ENCODE measurements at regions not wholly inside any gene's neighbourhood (a gene's known extent, or its start where the extent isn't known, plus 50 kb on each side); places are given as distances from the start of the nearest gene placed in this dataset.

- Histone ChIP-seq H2AFZ (ENCODE audit: low read length) (no peak overlapping the region), H3K27me3 (ENCODE audit: insufficient read depth, low read length) (no peaks in the 10 kb centered on the region; the same call in 1 of the 2 replicates), H3K9ac (ENCODE audit: low read length) (no peak overlapping the region), H3K4me3 (ENCODE audit: low read depth, low read length, poor library complexity, severe bottlenecking) (no peak overlapping the region), H3K36me3 (ENCODE audit: insufficient read depth, low read length) (no peaks in the 10 kb centered on the region), H3K9me3 (ENCODE audit: low read length) (no peaks in the 10 kb centered on the region), H3K27ac (ENCODE audit: low read depth, low read length, poor library complexity, severe bottlenecking) (no peak overlapping the region), H3K4me2 (ENCODE audit: low read length) (no peak overlapping the region), H3K4me1 (ENCODE audit: insufficient read depth, low read length, severe bottlenecking) (no peaks in the 10 kb centered on the region), H3F3A (ENCODE audit: insufficient read depth, low read length) (no peaks in the 10 kb centered on the region), H4K20me1 (ENCODE audit: insufficient read depth, low read length) (no peaks in the 10 kb centered on the region), H3K9me2 (ENCODE audit: low read depth, low read length) (no peaks in the 10 kb centered on the region), H3K79me2 (ENCODE audit: insufficient read depth, low read length) (no peaks in the 10 kb centered on the region)
- TF ChIP-seq, protein P1, sequence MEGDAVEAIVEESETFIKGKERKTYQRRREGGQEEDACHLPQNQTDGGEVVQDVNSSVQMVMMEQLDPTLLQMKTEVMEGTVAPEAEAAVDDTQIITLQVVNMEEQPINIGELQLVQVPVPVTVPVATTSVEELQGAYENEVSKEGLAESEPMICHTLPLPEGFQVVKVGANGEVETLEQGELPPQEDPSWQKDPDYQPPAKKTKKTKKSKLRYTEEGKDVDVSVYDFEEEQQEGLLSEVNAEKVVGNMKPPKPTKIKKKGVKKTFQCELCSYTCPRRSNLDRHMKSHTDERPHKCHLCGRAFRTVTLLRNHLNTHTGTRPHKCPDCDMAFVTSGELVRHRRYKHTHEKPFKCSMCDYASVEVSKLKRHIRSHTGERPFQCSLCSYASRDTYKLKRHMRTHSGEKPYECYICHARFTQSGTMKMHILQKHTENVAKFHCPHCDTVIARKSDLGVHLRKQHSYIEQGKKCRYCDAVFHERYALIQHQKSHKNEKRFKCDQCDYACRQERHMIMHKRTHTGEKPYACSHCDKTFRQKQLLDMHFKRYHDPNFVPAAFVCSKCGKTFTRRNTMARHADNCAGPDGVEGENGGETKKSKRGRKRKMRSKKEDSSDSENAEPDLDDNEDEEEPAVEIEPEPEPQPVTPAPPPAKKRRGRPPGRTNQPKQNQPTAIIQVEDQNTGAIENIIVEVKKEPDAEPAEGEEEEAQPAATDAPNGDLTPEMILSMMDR (IDR thresholded peaks at IDR 0.05; ENCODE audit: low read length) = no peak
- TF ChIP-seq EZH2 (IDR thresholded peaks at IDR 0.05; ENCODE audit: borderline replicate concordance, low read length) = no peak
Measured at GRCh38 chr16:73147958-73148357, 100.0 kb upstream of the ZFHX3 start.

DNA sequence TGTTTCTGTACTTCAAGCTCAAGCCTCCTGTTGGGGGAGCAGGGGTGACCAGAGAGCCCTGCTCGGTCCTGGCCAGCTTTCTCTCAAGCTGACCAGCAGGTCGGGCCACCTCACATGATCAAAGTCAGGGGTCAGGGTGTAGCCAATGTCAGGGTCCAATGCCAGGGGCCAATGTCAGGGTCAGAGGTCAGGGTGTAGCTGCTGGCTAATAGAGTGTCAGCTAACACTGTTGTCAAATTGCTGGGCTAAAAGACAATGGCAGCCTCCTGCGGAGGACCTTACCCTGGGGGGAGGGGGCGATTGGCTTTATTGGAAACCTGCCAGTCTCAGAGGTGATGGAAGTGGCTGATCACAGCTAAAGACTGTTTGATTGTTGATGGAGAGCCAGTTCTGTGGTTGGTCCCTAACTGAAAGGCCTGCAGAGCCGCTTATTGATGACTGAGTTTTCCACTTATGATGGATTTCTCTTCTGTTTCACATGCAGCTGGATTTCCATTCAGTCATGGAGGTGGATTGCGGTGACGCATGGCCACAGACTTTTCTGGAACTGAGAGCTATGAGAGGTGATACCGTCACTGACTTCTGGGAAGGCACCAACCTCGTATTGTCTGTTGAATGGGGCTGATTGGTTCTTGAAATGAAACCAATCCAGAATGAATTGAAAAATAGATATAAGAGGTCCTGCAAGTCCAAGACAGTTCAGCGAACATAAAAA lies 97.4 kb upstream of the ZFHX3 start:
- no peak overlapping the region for H3K27ac ChIP-seq (ENCODE audit: low read depth, low read length, poor library complexity, severe bottlenecking)

GRCh38 chr16:73143576-73144422 lies 95.9 kb upstream of the ZFHX3 start:
- Histone ChIP-seq H3K36me3 (ENCODE audit: insufficient read depth, low read length) (no peaks in the 10 kb centered on the region), H3K27ac (ENCODE audit: low read depth, low read length, poor library complexity, severe bottlenecking) (no peak overlapping the region), H3K9ac (ENCODE audit: low read length) (no peak overlapping the region), H3K79me2 (ENCODE audit: insufficient read depth, low read length) (no peaks in the 10 kb centered on the region), H3K27me3 (ENCODE audit: insufficient read depth, low read length) (no peaks in the 10 kb centered on the region; the same call in 1 of the 2 replicates), H4K20me1 (ENCODE audit: insufficient read depth, low read length) (no peaks in the 10 kb centered on the region), H3K4me1 (ENCODE audit: insufficient read depth, low read length, severe bottlenecking) (no peaks in the 10 kb centered on the region), H3K4me3 (ENCODE audit: low read depth, low read length, poor library complexity, severe bottlenecking) (no peak overlapping the region), H3K4me2 (ENCODE audit: low read length) (no peak overlapping the region), H3F3A (ENCODE audit: insufficient read depth, low read length) (no peaks in the 10 kb centered on the region), H2AFZ (ENCODE audit: low read length) (no peak overlapping the region), H3K9me3 (ENCODE audit: low read length) (no peaks in the 10 kb centered on the region), H3K9me2 (ENCODE audit: low read depth, low read length) (no peaks in the 10 kb centered on the region)
- TF ChIP-seq, protein P1 (IDR thresholded peaks at IDR 0.05; ENCODE audit: low read length) = no peak
- no peak for TF ChIP-seq EZH2 (IDR thresholded peaks at IDR 0.05; ENCODE audit: borderline replicate concordance, low read length)

More for the DNA sequence above, 97.4 kb upstream of the ZFHX3 start:
- Histone ChIP-seq H3K9me3 (ENCODE audit: low read length) (no peaks in the 10 kb centered on the region), H3K9ac (ENCODE audit: low read length) (no peak overlapping the region), H3K27me3 (ENCODE audit: insufficient read depth, low read length) (no peaks in the 10 kb centered on the region; the same call in 1 of the 2 replicates), H3K4me3 (ENCODE audit: low read depth, low read length, poor library complexity, severe bottlenecking) (no peak overlapping the region), H3K4me1 (ENCODE audit: insufficient read depth, low read length, severe bottlenecking) (no peaks in the 10 kb centered on the region), H3K36me3 (ENCODE audit: insufficient read depth, low read length) (no peaks in the 10 kb centered on the region), H3K79me2 (ENCODE audit: insufficient read depth, low read length) (no peaks in the 10 kb centered on the region), H3F3A (ENCODE audit: insufficient read depth, low read length) (no peaks in the 10 kb centered on the region), H3K4me2 (ENCODE audit: low read length) (no peak overlapping the region), H4K20me1 (ENCODE audit: insufficient read depth, low read length) (no peaks in the 10 kb centered on the region), H2AFZ (ENCODE audit: low read length) (no peak overlapping the region), H3K9me2 (ENCODE audit: low read depth, low read length) (no peaks in the 10 kb centered on the region)
- no peak for TF ChIP-seq EZH2 (IDR thresholded peaks at IDR 0.05; ENCODE audit: borderline replicate concordance, low read length)
- TF ChIP-seq, protein P1 (IDR thresholded peaks at IDR 0.05; ENCODE audit: low read length) = no peak
